OCI-LY1 (cell line): ENCODE measurements at regions not wholly inside any gene's neighbourhood (a gene's known extent, or its start where the extent isn't known, plus 50 kb on each side); places are given as distances from the start of the nearest gene placed in this dataset.

Source experiments
- H2AFZ ChIP-seq: fragments of 200-600 bp; sonication (generic), shearing (Covaris generic); 2 replicates; pipeline ENCODE4 v1.6.0; 2014; ENCODE audit warnings: antibody characterized with exemption, mild to moderate bottlenecking, low read length
- H3F3A ChIP-seq: fragments of 200-600 bp; sonication (generic), shearing (Covaris generic); 2 replicates; pipeline ENCODE4 v1.6.0; 2014; ENCODE audit warnings: mild to moderate bottlenecking, antibody characterized with exemption, low read length, moderate library complexity; ENCODE audit not compliant: insufficient read depth
- H3K27ac ChIP-seq: fragments of 200-600 bp; sonication (generic); 2 replicates; pipeline ENCODE4 v1.5.1; 2014; ENCODE audit warnings: low read length, mixed run types, mild to moderate bottlenecking, low read depth; ENCODE audit not compliant: poor library complexity, severe bottlenecking
- H3K27me3 ChIP-seq: fragments of 200-600 bp; sonication (generic); 2 replicates; pipeline ENCODE4 v1.6.0; 2014; ENCODE audit warnings: antibody characterized with exemption, mild to moderate bottlenecking, low read length, moderate library complexity; ENCODE audit not compliant: insufficient read depth
- H3K36me3 ChIP-seq: fragments of 200-600 bp; sonication (generic); 2 replicates; pipeline ENCODE4 v1.6.1; 2014; ENCODE audit warnings: mild to moderate bottlenecking, antibody characterized with exemption, low read length, moderate library complexity, mixed read lengths; ENCODE audit not compliant: insufficient read depth
- H3K4me1 ChIP-seq: fragments of 200-600 bp; sonication (generic); 2 replicates; pipeline ENCODE4 v1.5.1; 2014; ENCODE audit warnings: mild to moderate bottlenecking, low read length, moderate library complexity; ENCODE audit not compliant: insufficient read depth, severe bottlenecking
- H3K4me2 ChIP-seq: fragments of 200-600 bp; sonication (generic), shearing (Covaris generic); 2 replicates; pipeline ENCODE4 v1.6.1; 2014; ENCODE audit warnings: low read length
- H3K4me3 ChIP-seq: fragments of 200-600 bp; sonication (generic); 2 replicates; pipeline ENCODE4 v1.5.1; 2014; ENCODE audit warnings: low read length, low read depth, mild to moderate bottlenecking, mixed read lengths; ENCODE audit not compliant: poor library complexity, severe bottlenecking
- H3K79me2 ChIP-seq: fragments of 200-600 bp; shearing (Covaris generic); 2 replicates; pipeline ENCODE4 v1.6.1; 2016; ENCODE audit warnings: mixed run types, low read length, mixed read lengths; ENCODE audit not compliant: insufficient read depth
- H3K9ac ChIP-seq: fragments of 200-600 bp; sonication (generic), shearing (Covaris generic); 2 replicates; pipeline ENCODE4 v1.6.1; 2014; ENCODE audit warnings: mild to moderate bottlenecking, low read length, mixed read lengths
- H3K9me2 ChIP-seq: fragments of 200-600 bp; sonication (generic), shearing (Covaris generic); 2 replicates; pipeline ENCODE4 v1.6.1; 2014; ENCODE audit warnings: low read depth, mild to moderate bottlenecking, low read length, mixed read lengths
- H3K9me3 ChIP-seq: fragments of 200-600 bp; shearing (Covaris generic); 2 replicates; pipeline ENCODE4 v1.6.1; 2014; ENCODE audit warnings: low read length, mixed read lengths
- H4K20me1 ChIP-seq: fragments of 200-600 bp; sonication (generic), shearing (Covaris generic); 2 replicates; pipeline ENCODE4 v1.6.0; 2016; ENCODE audit warnings: mild to moderate bottlenecking, low read length; ENCODE audit not compliant: insufficient read depth
- EZH2 ChIP-seq: fragments of 200-600 bp; sonication (generic), shearing (Covaris generic); IDR thresholded peaks from 2 replicates; pipeline ENCODE4 v1.8.0; 2017; ENCODE audit warnings: borderline replicate concordance, mixed run types, mild to moderate bottlenecking, antibody characterized with exemption, low read length, moderate library complexity, mixed read lengths
- TF ChIP-seq, protein P1 (sequence below): fragments of 200-600 bp; sonication (generic), shearing (Covaris generic); IDR thresholded peaks from 2 replicates; pipeline ENCODE4 v1.5.1; 2017; ENCODE audit warnings: mild to moderate bottlenecking, antibody characterized with exemption, low read length, moderate library complexity, mixed read lengths

DNA sequence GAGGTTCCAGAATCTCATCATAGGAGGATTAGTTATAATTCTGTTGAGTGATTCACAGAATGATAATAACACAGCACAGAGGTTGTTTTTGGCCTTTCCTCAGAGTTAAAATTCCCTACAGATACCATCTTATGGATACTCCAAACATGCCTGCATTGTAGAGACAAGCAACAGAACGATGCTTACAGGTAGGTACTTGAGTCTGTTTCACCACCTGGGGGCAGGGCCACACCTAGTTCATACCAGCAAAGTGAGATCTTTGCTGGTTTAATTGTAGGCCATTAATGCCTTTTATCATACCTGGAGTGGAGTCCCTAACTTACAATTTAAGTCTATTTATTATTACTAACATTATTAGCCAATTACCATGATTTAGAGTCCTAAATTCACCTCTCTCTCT is 416.5 kb upstream of the TLE4 start:
- no peak overlapping the region for H3K4me3 ChIP-seq
- no peaks in the 10 kb centered on the region for H3K9me2 ChIP-seq
- H3K4me2 ChIP-seq = no peak overlapping the region
- no peak overlapping the region for H2AFZ ChIP-seq
- no peaks in the 10 kb centered on the region for H3K4me1 ChIP-seq
- H3K27me3 ChIP-seq = no peaks in the 10 kb centered on the region
- H3F3A ChIP-seq = no peaks in the 10 kb centered on the region
- H4K20me1 ChIP-seq = no peaks in the 10 kb centered on the region
- no peaks in the 10 kb centered on the region for H3K36me3 ChIP-seq
- H3K79me2 ChIP-seq = no peaks in the 10 kb centered on the region
- no peak overlapping the region for H3K27ac ChIP-seq
- H3K9ac ChIP-seq = no peak overlapping the region
- no peaks in the 10 kb centered on the region for H3K9me3 ChIP-seq
- TF ChIP-seq EZH2 = no peak
- TF ChIP-seq, protein P1, sequence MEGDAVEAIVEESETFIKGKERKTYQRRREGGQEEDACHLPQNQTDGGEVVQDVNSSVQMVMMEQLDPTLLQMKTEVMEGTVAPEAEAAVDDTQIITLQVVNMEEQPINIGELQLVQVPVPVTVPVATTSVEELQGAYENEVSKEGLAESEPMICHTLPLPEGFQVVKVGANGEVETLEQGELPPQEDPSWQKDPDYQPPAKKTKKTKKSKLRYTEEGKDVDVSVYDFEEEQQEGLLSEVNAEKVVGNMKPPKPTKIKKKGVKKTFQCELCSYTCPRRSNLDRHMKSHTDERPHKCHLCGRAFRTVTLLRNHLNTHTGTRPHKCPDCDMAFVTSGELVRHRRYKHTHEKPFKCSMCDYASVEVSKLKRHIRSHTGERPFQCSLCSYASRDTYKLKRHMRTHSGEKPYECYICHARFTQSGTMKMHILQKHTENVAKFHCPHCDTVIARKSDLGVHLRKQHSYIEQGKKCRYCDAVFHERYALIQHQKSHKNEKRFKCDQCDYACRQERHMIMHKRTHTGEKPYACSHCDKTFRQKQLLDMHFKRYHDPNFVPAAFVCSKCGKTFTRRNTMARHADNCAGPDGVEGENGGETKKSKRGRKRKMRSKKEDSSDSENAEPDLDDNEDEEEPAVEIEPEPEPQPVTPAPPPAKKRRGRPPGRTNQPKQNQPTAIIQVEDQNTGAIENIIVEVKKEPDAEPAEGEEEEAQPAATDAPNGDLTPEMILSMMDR = no peak

DNA sequence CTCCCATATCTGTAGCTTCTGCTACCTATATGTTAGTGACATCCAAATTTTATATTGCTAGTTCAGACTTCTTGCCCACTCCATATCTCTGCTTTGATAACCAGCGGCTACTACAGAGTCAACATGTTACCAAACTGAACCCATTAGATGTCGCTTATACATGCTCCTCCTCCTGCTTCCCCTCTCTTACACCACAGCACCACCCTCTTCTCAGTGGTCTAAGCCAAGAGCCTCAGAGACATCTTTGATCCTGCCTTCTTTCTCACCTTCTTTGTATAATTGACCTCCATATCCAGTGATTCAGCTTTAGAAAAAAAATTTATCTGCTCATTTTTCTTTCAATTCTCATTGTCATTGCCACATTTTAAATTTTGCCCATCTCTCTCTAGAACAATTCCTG is 408.2 kb upstream of the TLE4 start:
- no peaks in the 10 kb centered on the region for H3K9me3 ChIP-seq
- no peak for TF ChIP-seq EZH2
- TF ChIP-seq, protein P1 = no peak
- no peaks in the 10 kb centered on the region for H3K9me2 ChIP-seq
- no peaks in the 10 kb centered on the region for H3K27me3 ChIP-seq
- no peaks in the 10 kb centered on the region for H4K20me1 ChIP-seq
- no peak overlapping the region for H2AFZ ChIP-seq
- H3F3A ChIP-seq = no peaks in the 10 kb centered on the region
- H3K79me2 ChIP-seq = no peaks in the 10 kb centered on the region
- no peaks in the 10 kb centered on the region for H3K4me1 ChIP-seq
- no peaks in the 10 kb centered on the region for H3K36me3 ChIP-seq
- H3K27ac ChIP-seq = no peak overlapping the region
- no peak overlapping the region for H3K9ac ChIP-seq
- H3K4me3 ChIP-seq = no peak overlapping the region
- no peak overlapping the region for H3K4me2 ChIP-seq

DNA sequence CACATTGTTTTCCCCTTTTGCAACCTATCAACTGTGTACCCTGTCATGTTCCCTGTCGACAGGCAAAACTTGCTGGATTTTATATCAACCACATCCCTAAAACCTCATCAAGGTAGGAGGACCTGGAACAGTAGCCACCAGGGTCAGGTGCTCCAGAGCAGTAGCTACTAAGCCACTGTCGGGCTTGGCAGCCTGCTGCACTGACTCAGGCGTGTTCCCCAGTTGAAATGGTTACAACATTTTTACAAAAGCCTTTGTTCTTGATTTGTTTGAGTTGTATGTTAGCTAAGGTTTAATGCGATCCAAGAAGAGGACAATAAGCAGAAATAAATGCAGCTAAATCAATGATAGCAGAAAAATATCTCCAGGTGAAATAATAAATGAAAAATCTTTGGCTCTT is 407.4 kb upstream of the TLE4 start:
- no peak overlapping the region for H3K27ac ChIP-seq
- H3K9ac ChIP-seq = no peak overlapping the region
- H3K4me2 ChIP-seq = no peak overlapping the region

More for the DNA sequence above, 407.4 kb upstream of the TLE4 start:
- Histone ChIP-seq H3K79me2 (no peaks in the 10 kb centered on the region), H3K36me3 (no peaks in the 10 kb centered on the region), H3K4me3 (no peak overlapping the region), H3F3A (no peaks in the 10 kb centered on the region), H4K20me1 (no peaks in the 10 kb centered on the region), H3K9me3 (no peaks in the 10 kb centered on the region), H3K27me3 (no peaks in the 10 kb centered on the region), H3K9me2 (no peaks in the 10 kb centered on the region), H3K4me1 (no peaks in the 10 kb centered on the region), H2AFZ (no peak overlapping the region)
- TF ChIP-seq, protein P1 = no peak
- TF ChIP-seq EZH2 = no peak
